ENCODE measurements at regions not wholly inside any gene's neighbourhood (a gene's known extent, or its start where the extent isn't known, plus 50 kb on each side); places are given as distances from the start of the nearest gene placed in this dataset.

GRCh38 chr1:232276651-232277050 is 353.3 kb downstream of the SIPA1L2 start:
- WGBS, 2 experiments (ENCODE audit: extremely low coverage in 1 of 2, insufficient coverage in 1 of 2, insufficient read length in 1 of 2, insufficient replicate concordance in 2 of 2, low coverage in 1 of 2, low lambda C conversion rate in 2 of 2, missing lambda C conversion rate in 1 of 2): 86% methylated on average over 1 of the region's 1 CpG; no CpG with 5 or more reads in 1 of the 2 experiments
- no peak overlapping the region for H3K56ac ChIP-seq (replicated peaks; ENCODE audit: insufficient read length, low read depth, low read length)

More at GRCh38 chr1:232276651-232277050, 353.3 kb downstream of the SIPA1L2 start:
- Histone ChIP-seq H3K4me3 (ENCODE audit: extremely low read depth in 1 of 4, insufficient read depth in 2 of 4, low read depth in 3 of 4, low read length in 4 of 4) (no peak overlapping the region), H4K8ac (ENCODE audit: extremely low read depth, insufficient read depth, low read length) (no peak overlapping the region), H3K36me3 (ENCODE audit: control insufficient read depth in 2 of 4, insufficient read depth in 4 of 4, low read length in 3 of 4) (no peaks in the 10 kb centered on the region; a peak in 1 of 8 replicates), H3K79me2 (ENCODE audit: control insufficient read depth in 1 of 2, insufficient read depth in 2 of 2, low read length in 2 of 2) (no peaks in the 10 kb centered on the region), H3K9me3 (ENCODE audit: insufficient read depth in 2 of 2, low read depth in 1 of 2, low read length in 1 of 2) (no peaks in the 10 kb centered on the region), H3K4me1 (replicated peaks in 1 of 4; ENCODE audit: control insufficient read depth in 3 of 4, insufficient read depth in 4 of 4, low read length in 3 of 4) (peaks cover 11 to 30% (median 15%) of the 10 kb centered on the region in 4 experiments), H3K27me3 (replicated peaks in 1 of 4; ENCODE audit: control insufficient read depth in 3 of 4, extremely low read depth in 1 of 4, insufficient read depth in 3 of 4, low read length in 3 of 4) (no peaks in the 10 kb centered on the region; a peak in 2 of 7 replicates), H3K4me2 (ENCODE audit: insufficient read depth in 1 of 2, low read depth in 2 of 2, low read length in 2 of 2) (no peak overlapping the region), H3K27ac (ENCODE audit: low read depth, low read length) (no peak overlapping the region), H2BK120ac (replicated peaks; ENCODE audit: low read depth, low read length) (no peak overlapping the region), H2AK5ac (ENCODE audit: low read depth, low read length) (no peak overlapping the region), H2AFZ (ENCODE audit: low read length) (no peak overlapping the region), H4K20me1 (replicated peaks in 1 of 2; ENCODE audit: control insufficient read depth in 1 of 2, insufficient read depth in 2 of 2, low read length in 2 of 2) (no peaks in the 10 kb centered on the region), H3K79me1 (ENCODE audit: low read depth, low read length) (no peaks in the 10 kb centered on the region), H3K18ac (ENCODE audit: extremely low read depth, low read length) (no peak overlapping the region), H3K23me2 (ENCODE audit: low read depth, low read length) (no peaks in the 10 kb centered on the region), H3K14ac (ENCODE audit: insufficient read length) (no peak overlapping the region), H4K5ac (ENCODE audit: insufficient read length, low read depth, low read length) (no peak overlapping the region), H3K9ac (replicated peaks in 1 of 4; ENCODE audit: extremely low read depth in 1 of 4, low read depth in 3 of 4, low read length in 3 of 4) (no peak overlapping the region), H2BK5ac (ENCODE audit: low read depth, low read length) (no peak overlapping the region), H2BK12ac (ENCODE audit: low read depth, low read length) (no peak overlapping the region), H4K91ac (replicated peaks; ENCODE audit: insufficient read length, low read length) (no peak overlapping the region), H2BK15ac (ENCODE audit: low read length) (no peak overlapping the region), H3K23ac (ENCODE audit: insufficient read length) (no peak overlapping the region), H3K4ac (replicated peaks; ENCODE audit: insufficient read length, low read depth, low read length) (no peak overlapping the region), H2BK20ac (ENCODE audit: low read length) (no peak overlapping the region)
- FAIRE-seq (no peak), DNase-seq (ENCODE audit: low read depth in 1 of 2, low spot score in 2 of 2) (no peak)
- TF ChIP-seq SP1 (IDR thresholded peaks at IDR 0.05; ENCODE audit: low read depth, low read length) (no peak), CEBPB (IDR thresholded peaks at IDR 0.05; ENCODE audit: low read depth, low read length) (no peak), RFX5 (IDR thresholded peaks at IDR 0.05; ENCODE audit: borderline replicate concordance, low read depth, low read length) (no peak), E2F6 (IDR thresholded peaks at IDR 0.05) (no peak), PHF8 (conservative IDR thresholded peaks at IDR 0.05; ENCODE audit: low read depth, low read length) (no peak), HDAC2 (IDR thresholded peaks at IDR 0.05; ENCODE audit: borderline replicate concordance in 1 of 2, low read depth in 2 of 2, low read length in 2 of 2) (no peak), SIX5 (IDR thresholded peaks at IDR 0.05; ENCODE audit: low read depth, low read length) (no peak), BRCA1 (IDR thresholded peaks at IDR 0.05; ENCODE audit: low read depth, low read length) (no peak), KDM1A (IDR thresholded peaks at IDR 0.05; ENCODE audit: borderline replicate concordance, low read length) (no peak), CTBP2 (IDR thresholded peaks at IDR 0.05; ENCODE audit: borderline replicate concordance, insufficient read depth, insufficient read length, low read length) (no peak), NRF1 (IDR thresholded peaks at IDR 0.05; ENCODE audit: low read depth, low read length) (no peak)
- CTCF ChIA-PET (ENCODE audit: partially characterized antibody): interaction anchor here (0.8 to 0.9 kb wide), 2 partner anchors 27 to 326 kb away, joined by 3 to 4 read pairs; no protein-coding TSS in a partner anchor
- POLR2A ChIA-PET (ENCODE audit: partially characterized antibody): no interaction called here

All from H1 (cell line).